ENCODE measurements at regions not wholly inside any gene's neighbourhood (a gene's known extent, or its start where the extent isn't known, plus 50 kb on each side); places are given as distances from the start of the nearest gene placed in this dataset.

- no peak for DNase-seq (ENCODE audit: low spot score in 2 of 2)
- TF ChIP-seq, protein P1, sequence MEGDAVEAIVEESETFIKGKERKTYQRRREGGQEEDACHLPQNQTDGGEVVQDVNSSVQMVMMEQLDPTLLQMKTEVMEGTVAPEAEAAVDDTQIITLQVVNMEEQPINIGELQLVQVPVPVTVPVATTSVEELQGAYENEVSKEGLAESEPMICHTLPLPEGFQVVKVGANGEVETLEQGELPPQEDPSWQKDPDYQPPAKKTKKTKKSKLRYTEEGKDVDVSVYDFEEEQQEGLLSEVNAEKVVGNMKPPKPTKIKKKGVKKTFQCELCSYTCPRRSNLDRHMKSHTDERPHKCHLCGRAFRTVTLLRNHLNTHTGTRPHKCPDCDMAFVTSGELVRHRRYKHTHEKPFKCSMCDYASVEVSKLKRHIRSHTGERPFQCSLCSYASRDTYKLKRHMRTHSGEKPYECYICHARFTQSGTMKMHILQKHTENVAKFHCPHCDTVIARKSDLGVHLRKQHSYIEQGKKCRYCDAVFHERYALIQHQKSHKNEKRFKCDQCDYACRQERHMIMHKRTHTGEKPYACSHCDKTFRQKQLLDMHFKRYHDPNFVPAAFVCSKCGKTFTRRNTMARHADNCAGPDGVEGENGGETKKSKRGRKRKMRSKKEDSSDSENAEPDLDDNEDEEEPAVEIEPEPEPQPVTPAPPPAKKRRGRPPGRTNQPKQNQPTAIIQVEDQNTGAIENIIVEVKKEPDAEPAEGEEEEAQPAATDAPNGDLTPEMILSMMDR (IDR thresholded peaks at IDR 0.05) = no peak
- intact Hi-C loops (cut with DNase I; ENCODE audit: low total_unique reads) = no loop called here
- no peak overlapping the region for H3K4me3 ChIP-seq (ENCODE audit: low read depth, poor library complexity, severe bottlenecking)
- 58 to 60% methylated on average over 4 of the region's 4 CpGs for WGBS, 2 donors
Measured at GRCh38 chr9:31302620-31303418, 1081.6 kb upstream of the ACO1 start.

GRCh38 chr9:31304576-31304975 is 1079.9 kb upstream of the ACO1 start:
- TF ChIP-seq POLR2A (IDR thresholded peaks at IDR 0.05) = no peak
- TF ChIP-seq, protein P1 (IDR thresholded peaks at IDR 0.05) = no peak
- H3K4me3 ChIP-seq (ENCODE audit: low read depth, poor library complexity, severe bottlenecking) = no peak overlapping the region
- 20 to 21% methylated on average over 3 of the region's 3 CpGs for WGBS, 2 donors
- no peak for DNase-seq (ENCODE audit: low spot score in 2 of 2)
- intact Hi-C loops (cut with DNase I; ENCODE audit: low total_unique reads) = no loop called here

- intact Hi-C loops (cut with DNase I; ENCODE audit: low total_unique reads) = no loop called here
Measured at GRCh38 chr9:31314241-31314640, 1070.2 kb upstream of the ACO1 start.

DNA sequence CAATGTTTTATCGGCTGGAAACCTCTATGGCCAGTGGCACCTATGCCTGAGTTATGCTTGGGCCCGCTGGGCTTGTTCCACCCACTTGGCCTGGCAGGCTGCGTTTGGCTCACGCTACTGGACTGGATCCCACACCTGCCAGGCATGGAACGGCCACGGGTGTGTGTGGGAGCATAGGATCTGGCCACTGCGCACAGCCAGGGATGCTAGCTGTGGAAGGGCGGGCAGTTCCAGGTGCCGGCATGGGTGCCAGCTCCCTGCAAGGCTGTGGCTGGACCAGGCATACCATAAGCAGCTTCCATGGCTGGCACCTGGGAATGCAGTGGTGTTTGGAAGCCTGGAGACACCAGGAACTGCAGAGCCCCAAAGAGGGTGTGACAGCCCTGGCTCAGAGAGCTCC is 1063.9 kb upstream of the ACO1 start:
- TF ChIP-seq POLR2A (IDR thresholded peaks at IDR 0.05) = no peak
- TF ChIP-seq, protein P1 (IDR thresholded peaks at IDR 0.05) = no peak
- 64 to 85% methylated on average over 8 to 9 of the region's 9 CpGs for WGBS, 2 donors
- no peak overlapping the region for H3K4me3 ChIP-seq (ENCODE audit: low read depth, poor library complexity, severe bottlenecking)
- intact Hi-C loops (cut with DNase I; ENCODE audit: low total_unique reads) = no loop called here
- DNase-seq (ENCODE audit: low spot score in 2 of 2) = no peak

More at GRCh38 chr9:31314241-31314640, 1070.2 kb upstream of the ACO1 start:
- TF ChIP-seq POLR2A (IDR thresholded peaks at IDR 0.05) = no peak
- TF ChIP-seq, protein P1 (IDR thresholded peaks at IDR 0.05) = no peak
- H3K4me3 ChIP-seq (ENCODE audit: low read depth, poor library complexity, severe bottlenecking) = no peak overlapping the region
- WGBS, 2 donors = 71 to 75% methylated on average over 1 of the region's 1 CpG
- DNase-seq (ENCODE audit: low spot score in 2 of 2) = no peak

- intact Hi-C loops (cut with DNase I; ENCODE audit: low total_unique reads) = no loop called here
- 71 to 89% methylated on average over 6 of the region's 6 CpGs for WGBS, 2 donors
- no peak for DNase-seq (ENCODE audit: low spot score in 2 of 2)
- no peak for TF ChIP-seq POLR2A (IDR thresholded peaks at IDR 0.05)
- TF ChIP-seq, protein P1 (IDR thresholded peaks at IDR 0.05) = no peak
- H3K4me3 ChIP-seq (ENCODE audit: low read depth, poor library complexity, severe bottlenecking) = no peak overlapping the region
Measured at GRCh38 chr9:31321256-31321655, 1063.2 kb upstream of the ACO1 start.

DNA sequence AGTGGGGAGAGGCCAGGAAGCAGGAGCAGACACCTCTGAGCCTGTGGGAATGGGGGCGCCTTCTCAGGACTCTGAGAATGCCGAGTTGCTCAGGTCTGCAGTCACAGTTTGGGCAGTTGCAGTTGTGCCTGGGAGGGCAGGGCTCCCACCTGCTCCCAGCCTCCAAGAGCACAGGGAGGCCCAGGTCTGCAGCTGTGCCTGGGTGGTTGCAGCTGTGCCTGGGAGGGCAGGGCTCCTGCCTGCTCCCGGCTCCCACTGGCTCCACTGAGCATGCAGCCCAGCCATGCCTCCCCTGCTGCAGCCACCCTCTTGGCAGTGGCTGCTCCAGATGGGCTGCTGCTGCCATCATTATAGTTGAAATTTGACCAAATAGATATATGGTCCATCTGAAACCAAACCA is 1062.8 kb upstream of the ACO1 start:
- intact Hi-C loops (cut with DNase I; ENCODE audit: low total_unique reads) = no loop called here
- H3K4me3 ChIP-seq (ENCODE audit: low read depth, poor library complexity, severe bottlenecking) = no peak overlapping the region
- no peak for DNase-seq (ENCODE audit: low spot score in 2 of 2)
- 81 to 89% methylated on average over 3 of the region's 3 CpGs for WGBS, 2 donors
- TF ChIP-seq POLR2A (IDR thresholded peaks at IDR 0.05) = no peak
- TF ChIP-seq, protein P1 (IDR thresholded peaks at IDR 0.05) = no peak

Measured in lower leg skin (tissue), 4 donors.